Breast epithelium (tissue), 3 donors: ENCODE measurements at regions not wholly inside any gene's neighbourhood (a gene's known extent, or its start where the extent isn't known, plus 50 kb on each side); places are given as distances from the start of the nearest gene placed in this dataset.

Experiments
- POLR2A ChIP-seq: fragments of 450-650 bp; IDR thresholded peaks from one replicate; pipeline ENCODE4 v1.6.1; 2016; ENCODE audit warnings: antibody characterized with exemption, mild to moderate bottlenecking, moderate library complexity
- TF ChIP-seq, protein P1 (sequence below), 3 donors: fragments of 450-650 bp; IDR thresholded peaks; one replicate each; pipeline ENCODE4 v1.5.1; 2016 to 2017; ENCODE audit warnings: antibody characterized with exemption in 3 of 3, mild to moderate bottlenecking in 3 of 3, moderate library complexity in 3 of 3

DNA sequence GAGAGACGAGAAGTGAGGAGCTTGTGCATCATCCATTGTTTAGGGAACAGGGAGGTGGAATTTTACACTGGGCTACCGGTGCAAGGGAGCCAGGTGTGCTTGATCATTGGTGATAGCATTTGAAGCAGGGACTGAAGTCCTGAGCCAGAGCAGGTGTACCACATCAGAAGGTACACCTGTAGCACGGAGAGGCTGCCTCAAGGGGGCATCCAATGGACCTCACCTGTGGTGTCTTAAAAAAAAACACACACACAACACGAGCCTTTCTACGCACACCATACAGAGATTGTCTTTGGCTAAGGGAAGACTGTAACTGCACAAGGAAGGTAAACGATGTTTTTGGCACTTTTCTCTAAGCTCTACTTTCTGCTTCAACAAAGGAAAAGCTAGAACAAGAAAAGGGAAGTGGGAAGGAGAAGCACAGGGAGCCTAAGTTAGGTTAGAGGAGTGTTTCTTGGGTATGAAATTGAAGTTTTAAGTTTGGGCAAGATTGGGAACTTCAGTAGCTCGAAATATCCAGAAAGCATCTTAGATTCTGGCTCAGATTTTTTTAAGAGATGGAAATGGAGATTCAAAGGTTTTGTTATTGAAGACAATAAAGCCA lies 334.3 kb upstream of the FBXO33 start:
- TF ChIP-seq, protein P1, sequence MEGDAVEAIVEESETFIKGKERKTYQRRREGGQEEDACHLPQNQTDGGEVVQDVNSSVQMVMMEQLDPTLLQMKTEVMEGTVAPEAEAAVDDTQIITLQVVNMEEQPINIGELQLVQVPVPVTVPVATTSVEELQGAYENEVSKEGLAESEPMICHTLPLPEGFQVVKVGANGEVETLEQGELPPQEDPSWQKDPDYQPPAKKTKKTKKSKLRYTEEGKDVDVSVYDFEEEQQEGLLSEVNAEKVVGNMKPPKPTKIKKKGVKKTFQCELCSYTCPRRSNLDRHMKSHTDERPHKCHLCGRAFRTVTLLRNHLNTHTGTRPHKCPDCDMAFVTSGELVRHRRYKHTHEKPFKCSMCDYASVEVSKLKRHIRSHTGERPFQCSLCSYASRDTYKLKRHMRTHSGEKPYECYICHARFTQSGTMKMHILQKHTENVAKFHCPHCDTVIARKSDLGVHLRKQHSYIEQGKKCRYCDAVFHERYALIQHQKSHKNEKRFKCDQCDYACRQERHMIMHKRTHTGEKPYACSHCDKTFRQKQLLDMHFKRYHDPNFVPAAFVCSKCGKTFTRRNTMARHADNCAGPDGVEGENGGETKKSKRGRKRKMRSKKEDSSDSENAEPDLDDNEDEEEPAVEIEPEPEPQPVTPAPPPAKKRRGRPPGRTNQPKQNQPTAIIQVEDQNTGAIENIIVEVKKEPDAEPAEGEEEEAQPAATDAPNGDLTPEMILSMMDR (IDR thresholded peaks at IDR 0.05), result no peak
- no peak for TF ChIP-seq POLR2A
